ENCODE measurements at regions not wholly inside any gene's neighbourhood (a gene's known extent, or its start where the extent isn't known, plus 50 kb on each side); places are given as distances from the start of the nearest gene placed in this dataset.

DNA sequence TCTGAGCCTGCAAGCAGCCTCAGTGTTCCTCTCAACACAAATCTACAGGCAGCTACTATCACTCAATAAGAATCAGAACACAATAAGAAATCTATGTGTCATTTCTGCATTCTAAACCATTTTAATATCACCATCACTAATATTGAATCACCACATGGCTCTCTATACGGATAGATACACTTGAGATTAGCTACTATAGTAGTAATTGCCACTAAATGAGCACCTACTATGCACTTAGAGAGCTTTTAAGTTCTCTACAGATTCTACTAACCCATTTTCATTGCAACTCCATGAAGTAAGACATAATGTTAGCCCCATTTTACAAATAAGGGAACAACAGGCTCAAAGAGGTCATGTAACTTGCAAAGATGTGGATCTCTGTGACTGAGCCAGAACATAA lies 132.8 kb upstream of the DYNLRB2 start:
- TF ChIP-seq POLR2A (IDR thresholded peaks at IDR 0.05) = no peak
- TF ChIP-seq, protein P1, sequence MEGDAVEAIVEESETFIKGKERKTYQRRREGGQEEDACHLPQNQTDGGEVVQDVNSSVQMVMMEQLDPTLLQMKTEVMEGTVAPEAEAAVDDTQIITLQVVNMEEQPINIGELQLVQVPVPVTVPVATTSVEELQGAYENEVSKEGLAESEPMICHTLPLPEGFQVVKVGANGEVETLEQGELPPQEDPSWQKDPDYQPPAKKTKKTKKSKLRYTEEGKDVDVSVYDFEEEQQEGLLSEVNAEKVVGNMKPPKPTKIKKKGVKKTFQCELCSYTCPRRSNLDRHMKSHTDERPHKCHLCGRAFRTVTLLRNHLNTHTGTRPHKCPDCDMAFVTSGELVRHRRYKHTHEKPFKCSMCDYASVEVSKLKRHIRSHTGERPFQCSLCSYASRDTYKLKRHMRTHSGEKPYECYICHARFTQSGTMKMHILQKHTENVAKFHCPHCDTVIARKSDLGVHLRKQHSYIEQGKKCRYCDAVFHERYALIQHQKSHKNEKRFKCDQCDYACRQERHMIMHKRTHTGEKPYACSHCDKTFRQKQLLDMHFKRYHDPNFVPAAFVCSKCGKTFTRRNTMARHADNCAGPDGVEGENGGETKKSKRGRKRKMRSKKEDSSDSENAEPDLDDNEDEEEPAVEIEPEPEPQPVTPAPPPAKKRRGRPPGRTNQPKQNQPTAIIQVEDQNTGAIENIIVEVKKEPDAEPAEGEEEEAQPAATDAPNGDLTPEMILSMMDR (IDR thresholded peaks at IDR 0.05) = no peak

All from Peyer's patch (tissue), 4 donors.